ENCODE measurements at regions not wholly inside any gene's neighbourhood (a gene's known extent, or its start where the extent isn't known, plus 50 kb on each side); places are given as distances from the start of the nearest gene placed in this dataset.
A peak's percentile ranks its signal among the peaks of the same experiment; 100 is the strongest.

DNA sequence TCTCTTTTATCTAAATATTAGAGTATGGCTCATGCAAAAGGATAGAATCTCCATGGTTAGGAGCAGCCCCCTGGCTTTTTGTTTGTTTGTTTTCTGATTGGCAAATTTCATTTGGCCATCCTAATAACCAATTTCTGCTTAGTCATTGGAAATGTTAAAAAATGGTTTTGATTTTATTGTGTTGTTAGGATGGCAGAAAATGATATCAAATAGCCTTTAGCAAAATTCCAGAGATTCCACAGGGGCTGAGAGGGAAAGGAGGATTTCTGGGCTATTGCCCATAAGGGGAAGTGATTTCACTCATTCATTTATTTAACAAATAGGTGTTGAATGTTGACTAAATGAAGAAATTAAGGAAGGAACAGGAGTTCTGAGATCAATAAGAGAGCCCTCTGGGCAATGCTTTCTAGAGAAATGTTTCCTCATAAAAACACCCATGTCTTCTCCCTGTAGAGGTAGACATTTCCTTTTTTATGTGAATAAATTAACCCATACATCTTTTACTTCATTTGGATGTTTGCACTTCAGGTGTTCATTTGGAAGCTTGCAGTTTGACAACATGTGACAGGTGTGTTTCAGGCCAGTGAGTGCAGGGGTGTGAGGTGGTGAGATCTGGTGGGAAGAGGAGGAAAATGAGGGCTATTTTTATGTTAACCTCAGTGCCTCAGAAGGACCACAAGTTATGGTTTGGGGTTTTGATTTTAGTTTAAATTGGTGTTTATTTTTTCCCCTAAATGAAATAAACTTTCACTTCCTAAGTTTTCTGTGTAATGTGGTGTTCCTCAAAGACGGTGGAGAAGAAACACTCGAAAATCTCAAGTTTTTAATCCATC lies 61.7 kb upstream of the EPC2 start:
- TF ChIP-seq, protein P1, sequence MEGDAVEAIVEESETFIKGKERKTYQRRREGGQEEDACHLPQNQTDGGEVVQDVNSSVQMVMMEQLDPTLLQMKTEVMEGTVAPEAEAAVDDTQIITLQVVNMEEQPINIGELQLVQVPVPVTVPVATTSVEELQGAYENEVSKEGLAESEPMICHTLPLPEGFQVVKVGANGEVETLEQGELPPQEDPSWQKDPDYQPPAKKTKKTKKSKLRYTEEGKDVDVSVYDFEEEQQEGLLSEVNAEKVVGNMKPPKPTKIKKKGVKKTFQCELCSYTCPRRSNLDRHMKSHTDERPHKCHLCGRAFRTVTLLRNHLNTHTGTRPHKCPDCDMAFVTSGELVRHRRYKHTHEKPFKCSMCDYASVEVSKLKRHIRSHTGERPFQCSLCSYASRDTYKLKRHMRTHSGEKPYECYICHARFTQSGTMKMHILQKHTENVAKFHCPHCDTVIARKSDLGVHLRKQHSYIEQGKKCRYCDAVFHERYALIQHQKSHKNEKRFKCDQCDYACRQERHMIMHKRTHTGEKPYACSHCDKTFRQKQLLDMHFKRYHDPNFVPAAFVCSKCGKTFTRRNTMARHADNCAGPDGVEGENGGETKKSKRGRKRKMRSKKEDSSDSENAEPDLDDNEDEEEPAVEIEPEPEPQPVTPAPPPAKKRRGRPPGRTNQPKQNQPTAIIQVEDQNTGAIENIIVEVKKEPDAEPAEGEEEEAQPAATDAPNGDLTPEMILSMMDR (IDR thresholded peaks at IDR 0.05; ENCODE audit: low read length, missing control alignments) = no peak
- no peak overlapping the region for H3K4me3 ChIP-seq (replicated peaks; ENCODE audit: low read depth, low read length)
- DNase-seq (ENCODE audit: low read depth) = peak; percentile 13

DNA sequence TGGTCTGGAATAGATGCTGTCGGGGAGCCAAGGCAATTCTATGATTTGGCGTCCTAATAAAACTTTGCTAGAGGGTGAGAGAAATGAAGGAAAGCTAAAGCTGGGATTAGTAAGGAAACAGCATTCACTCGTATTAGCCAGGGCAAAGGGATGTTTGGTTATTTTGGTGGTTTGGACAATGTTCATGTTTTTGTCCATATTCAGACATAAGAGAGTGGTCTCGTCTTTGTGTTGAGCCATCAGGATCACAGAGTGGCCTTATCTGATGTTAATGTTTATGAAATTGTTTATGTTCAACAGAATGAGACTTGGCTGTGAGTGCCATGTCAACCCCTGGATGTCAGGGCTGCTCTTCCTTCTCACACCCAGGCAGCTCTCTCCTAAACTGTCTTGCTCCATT lies 58.9 kb upstream of the EPC2 start:
- TF ChIP-seq, protein P1 (IDR thresholded peaks at IDR 0.05; ENCODE audit: low read length, missing control alignments) = no peak
- DNase-seq (ENCODE audit: low read depth) = no peak
- H3K4me3 ChIP-seq (replicated peaks; ENCODE audit: low read depth, low read length) = no peak overlapping the region

DNA sequence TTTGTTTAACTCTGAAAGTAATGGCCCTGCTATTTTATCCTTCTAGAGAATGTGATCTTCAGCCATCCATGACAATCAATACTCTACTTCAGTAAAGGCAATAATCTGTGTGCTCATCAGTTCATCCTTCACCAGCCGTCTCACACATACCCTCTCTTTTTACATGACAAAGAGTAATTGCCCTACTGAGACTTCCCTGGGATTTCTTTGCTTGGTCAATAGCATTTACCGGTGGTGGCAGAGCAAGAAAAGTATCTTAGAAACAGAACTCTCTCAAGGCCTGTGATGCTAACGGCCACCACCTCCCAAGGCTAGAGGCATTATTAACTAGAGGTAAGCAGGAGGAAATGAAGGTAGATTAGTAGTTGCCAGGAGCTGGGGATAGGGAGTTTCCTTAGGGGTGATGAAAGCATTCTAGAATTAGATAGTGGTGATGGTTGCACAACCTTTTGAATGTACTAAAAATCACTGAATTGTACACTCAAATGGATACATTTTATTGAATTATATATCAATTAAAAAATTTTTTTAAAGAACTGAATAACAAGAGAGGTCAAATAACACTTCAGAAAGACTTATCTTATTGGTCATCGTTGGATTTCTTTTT lies 57.9 kb upstream of the EPC2 start:
- H3K4me3 ChIP-seq (replicated peaks; ENCODE audit: low read depth, low read length) = no peak overlapping the region
- TF ChIP-seq, protein P1 (IDR thresholded peaks at IDR 0.05; ENCODE audit: low read length, missing control alignments) = no peak
- DNase-seq (ENCODE audit: low read depth) = no peak

DNA sequence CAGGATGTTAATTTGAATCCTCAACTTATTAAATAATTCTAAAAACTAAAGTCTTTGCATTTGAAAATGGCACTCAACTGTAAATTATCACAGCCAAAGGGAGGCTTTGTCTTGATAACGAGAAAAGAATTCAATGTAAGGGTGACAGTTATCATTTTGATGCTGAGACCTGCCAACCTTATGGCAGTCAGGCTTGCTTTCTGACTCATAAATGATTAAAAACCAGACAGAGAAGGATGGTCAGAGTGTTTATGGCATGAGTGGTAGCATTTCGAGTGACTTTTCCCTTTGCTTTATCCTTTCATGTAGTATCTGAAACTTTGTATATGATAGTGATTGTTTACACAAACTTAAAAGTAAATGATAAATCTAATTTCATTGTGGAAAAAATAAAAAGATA lies 53.9 kb upstream of the EPC2 start:
- TF ChIP-seq, protein P1 (IDR thresholded peaks at IDR 0.05; ENCODE audit: low read length, missing control alignments) = no peak
- H3K4me3 ChIP-seq (replicated peaks; ENCODE audit: low read depth, low read length) = no peak overlapping the region
- no peak for DNase-seq (ENCODE audit: low read depth)

DNA sequence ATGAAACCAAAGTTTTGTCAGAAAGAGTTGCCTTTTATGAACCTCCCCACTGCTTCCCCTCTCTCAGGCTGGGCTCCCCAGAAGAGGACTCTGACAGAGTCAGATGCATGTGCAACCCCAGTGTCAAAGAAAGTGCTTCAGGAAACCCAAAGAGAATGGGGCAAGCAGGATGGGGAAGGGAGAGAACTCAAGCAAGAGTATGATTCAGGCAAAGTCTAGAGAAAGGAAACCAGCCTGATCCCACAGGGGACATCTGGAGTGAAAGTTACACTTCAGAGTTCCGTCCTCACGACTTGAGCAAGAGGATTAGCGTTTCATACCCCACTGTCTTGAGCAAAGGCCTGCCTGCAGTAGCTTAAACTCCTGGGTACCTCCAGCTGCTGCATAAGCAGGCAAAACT lies 51.8 kb upstream of the EPC2 start:
- TF ChIP-seq, protein P1 (IDR thresholded peaks at IDR 0.05; ENCODE audit: low read length, missing control alignments) = no peak
- no peak overlapping the region for H3K4me3 ChIP-seq (replicated peaks; ENCODE audit: low read depth, low read length)
- no peak for DNase-seq (ENCODE audit: low read depth)

DNA sequence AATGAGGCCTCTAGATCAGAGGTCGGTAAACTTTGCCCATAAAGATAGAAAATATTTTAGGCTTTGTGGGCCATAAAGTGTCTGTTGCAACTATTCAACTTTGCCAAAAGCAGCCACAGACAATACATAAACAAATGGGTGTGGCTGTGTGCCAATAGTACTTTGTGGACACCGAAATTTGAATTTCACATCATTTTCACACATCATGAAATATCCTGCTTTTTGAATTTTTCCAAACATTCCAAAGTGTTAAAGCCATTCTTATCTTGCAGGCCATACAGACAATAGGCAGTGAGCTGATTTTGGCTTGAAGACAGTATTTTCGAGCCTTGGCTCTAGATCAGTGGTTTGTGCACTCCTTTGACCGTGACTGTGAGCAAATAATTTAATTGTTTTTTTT lies 51.1 kb upstream of the EPC2 start:
- peak; percentile 30 for DNase-seq (ENCODE audit: low read depth)
- no peak overlapping the region for H3K4me3 ChIP-seq (replicated peaks; ENCODE audit: low read depth, low read length)
- TF ChIP-seq, protein P1 (IDR thresholded peaks at IDR 0.05; ENCODE audit: low read length, missing control alignments) = no peak

All from fibroblast of pulmonary artery (primary cell).